HG02763 (cell line): ENCODE measurements at regions not wholly inside any gene's neighbourhood (a gene's known extent, or its start where the extent isn't known, plus 50 kb on each side); places are given as distances from the start of the nearest gene placed in this dataset.

ENCODE experiments used
- ATAC-seq: cut with Tn5 transposase; IDR thresholded peaks from one replicate; pipeline ENCODE4 v1.9.1; 2021; ENCODE audit warnings: mild to moderate bottlenecking, moderate library complexity; ENCODE audit not compliant: unreplicated experiment

- no peak for ATAC-seq
Observed at GRCh38 chr6:78565997-78566396, 301.4 kb upstream of the IRAK1BP1 start.

GRCh38 chr6:78570044-78570443, 297.3 kb upstream of the IRAK1BP1 start:
- ATAC-seq, result no peak

GRCh38 chr6:78577585-78577984, 289.8 kb upstream of the IRAK1BP1 start:
- ATAC-seq, result no peak

- no peak for ATAC-seq
Observed at GRCh38 chr6:78578430-78578829, 288.9 kb upstream of the IRAK1BP1 start.

- no peak for ATAC-seq
Observed at GRCh38 chr6:78580923-78581322, 286.4 kb upstream of the IRAK1BP1 start.

- ATAC-seq, result no peak
Observed at GRCh38 chr6:78583079-78583478, 284.3 kb upstream of the IRAK1BP1 start.

GRCh38 chr6:78589436-78589835, 277.9 kb upstream of the IRAK1BP1 start:
- ATAC-seq, result no peak

- ATAC-seq, result no peak
Observed at GRCh38 chr6:78593898-78594667, 273.3 kb upstream of the IRAK1BP1 start.

- no peak for ATAC-seq
Observed at GRCh38 chr6:78594668-78595066, 272.7 kb upstream of the IRAK1BP1 start.

GRCh38 chr6:78597966-78598365, 269.4 kb upstream of the IRAK1BP1 start:
- ATAC-seq, result no peak

- no peak for ATAC-seq
Observed at GRCh38 chr6:78598966-78599365, 268.4 kb upstream of the IRAK1BP1 start.

- no peak for ATAC-seq
Observed at GRCh38 chr6:78599526-78599925, 267.8 kb upstream of the IRAK1BP1 start.

GRCh38 chr6:78605909-78606446, 261.4 kb upstream of the IRAK1BP1 start:
- ATAC-seq, result no peak

- no peak for ATAC-seq
Observed at GRCh38 chr6:78607189-78607588, 260.2 kb upstream of the IRAK1BP1 start.

- ATAC-seq, result no peak
Observed at GRCh38 chr6:78611102-78611620, 256.2 kb upstream of the IRAK1BP1 start.

GRCh38 chr6:78611886-78612480, 255.4 kb upstream of the IRAK1BP1 start:
- ATAC-seq, result no peak

- ATAC-seq, result peak; percentile 44
Observed at GRCh38 chr6:78614961-78615360, 252.4 kb upstream of the IRAK1BP1 start.

- peak; percentile 74 for ATAC-seq
Observed at GRCh38 chr6:78615430-78615904, 251.9 kb upstream of the IRAK1BP1 start.

GRCh38 chr6:78618970-78619369, 248.4 kb upstream of the IRAK1BP1 start:
- ATAC-seq, result no peak

- no peak for ATAC-seq
Observed at GRCh38 chr6:78623554-78623953, 243.8 kb upstream of the IRAK1BP1 start.

- no peak for ATAC-seq
Observed at GRCh38 chr6:78629154-78629721, 238.1 kb upstream of the IRAK1BP1 start.

- no peak for ATAC-seq
Observed at GRCh38 chr6:78629836-78630235, 237.5 kb upstream of the IRAK1BP1 start.
